ENCODE measurements at regions not wholly inside any gene's neighbourhood (a gene's known extent, or its start where the extent isn't known, plus 50 kb on each side); places are given as distances from the start of the nearest gene placed in this dataset.

DNA sequence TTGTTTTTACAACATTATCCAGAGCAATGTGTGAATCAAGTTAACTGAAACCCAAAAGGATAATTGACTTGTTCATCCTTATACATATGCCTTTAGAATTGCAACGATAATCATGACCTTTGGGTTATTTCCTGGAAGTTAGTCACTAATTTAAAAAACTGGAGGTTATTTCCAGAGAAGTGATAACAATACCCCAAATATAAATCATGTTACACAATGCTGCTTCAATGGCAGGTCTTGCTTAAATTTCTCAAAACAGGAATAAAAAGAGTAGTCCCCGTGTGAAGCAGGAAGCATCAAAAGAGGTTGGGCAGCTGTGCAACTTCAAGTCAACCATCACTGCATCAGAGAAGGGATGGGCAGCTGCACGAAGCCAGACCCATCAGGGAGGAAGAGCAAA, 134.4 kb downstream of the EFNB2 start:
- no peak for TF ChIP-seq NFIC (IDR thresholded peaks at IDR 0.05)
- TF ChIP-seq CEBPB (IDR thresholded peaks at IDR 0.05) = no peak
- no peak for TF ChIP-seq TEAD4 (IDR thresholded peaks at IDR 0.05)
- no peak for TF ChIP-seq RAD21 (IDR thresholded peaks at IDR 0.05; ENCODE audit: low read depth)
- TF ChIP-seq, protein P1, sequence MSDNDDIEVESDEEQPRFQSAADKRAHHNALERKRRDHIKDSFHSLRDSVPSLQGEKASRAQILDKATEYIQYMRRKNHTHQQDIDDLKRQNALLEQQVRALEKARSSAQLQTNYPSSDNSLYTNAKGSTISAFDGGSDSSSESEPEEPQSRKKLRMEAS (IDR thresholded peaks at IDR 0.05) = no peak
- no peak for TF ChIP-seq EGR1 (IDR thresholded peaks at IDR 0.05)
- TF ChIP-seq ZBTB7A (IDR thresholded peaks at IDR 0.05; ENCODE audit: low read depth) = no peak
- no peak for TF ChIP-seq CREB1 (IDR thresholded peaks at IDR 0.05; ENCODE audit: low read depth)
- TF ChIP-seq EP300 (IDR thresholded peaks at IDR 0.05; ENCODE audit: borderline replicate concordance) = no peak
- TF ChIP-seq, protein P2, sequence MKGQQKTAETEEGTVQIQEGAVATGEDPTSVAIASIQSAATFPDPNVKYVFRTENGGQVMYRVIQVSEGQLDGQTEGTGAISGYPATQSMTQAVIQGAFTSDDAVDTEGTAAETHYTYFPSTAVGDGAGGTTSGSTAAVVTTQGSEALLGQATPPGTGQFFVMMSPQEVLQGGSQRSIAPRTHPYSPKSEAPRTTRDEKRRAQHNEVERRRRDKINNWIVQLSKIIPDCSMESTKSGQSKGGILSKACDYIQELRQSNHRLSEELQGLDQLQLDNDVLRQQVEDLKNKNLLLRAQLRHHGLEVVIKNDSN (IDR thresholded peaks at IDR 0.05) = no peak
- no peak for TF ChIP-seq TCF12 (IDR thresholded peaks at IDR 0.05; ENCODE audit: low read depth)

DNA sequence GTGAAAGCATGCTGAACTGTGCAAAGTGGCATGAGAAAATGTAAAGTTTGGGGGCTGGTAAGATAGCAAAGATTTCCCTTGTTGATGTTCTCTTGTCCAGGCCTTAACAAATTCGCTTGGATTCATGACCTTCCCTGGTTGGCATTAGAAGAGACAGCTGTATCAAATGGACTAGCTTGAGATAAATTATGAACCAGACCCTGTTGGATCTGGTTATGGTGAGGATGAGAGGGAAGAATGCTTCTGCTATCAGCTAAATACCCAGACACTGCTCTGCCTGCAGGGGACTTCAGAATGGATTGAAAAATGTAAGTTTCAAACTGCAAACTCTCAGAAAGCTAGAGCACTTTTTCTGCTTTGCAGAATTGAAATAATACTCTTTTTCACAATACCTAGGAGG, 135.2 kb downstream of the EFNB2 start:
- TF ChIP-seq TAF1 (IDR thresholded peaks at IDR 0.05; ENCODE audit: low read depth) = no peak
- no peak for TF ChIP-seq CEBPB (IDR thresholded peaks at IDR 0.05)
- no peak for TF ChIP-seq YY1 (IDR thresholded peaks at IDR 0.05; ENCODE audit: low read depth)
- TF ChIP-seq CREB1 (IDR thresholded peaks at IDR 0.05; ENCODE audit: low read depth) = no peak

DNA sequence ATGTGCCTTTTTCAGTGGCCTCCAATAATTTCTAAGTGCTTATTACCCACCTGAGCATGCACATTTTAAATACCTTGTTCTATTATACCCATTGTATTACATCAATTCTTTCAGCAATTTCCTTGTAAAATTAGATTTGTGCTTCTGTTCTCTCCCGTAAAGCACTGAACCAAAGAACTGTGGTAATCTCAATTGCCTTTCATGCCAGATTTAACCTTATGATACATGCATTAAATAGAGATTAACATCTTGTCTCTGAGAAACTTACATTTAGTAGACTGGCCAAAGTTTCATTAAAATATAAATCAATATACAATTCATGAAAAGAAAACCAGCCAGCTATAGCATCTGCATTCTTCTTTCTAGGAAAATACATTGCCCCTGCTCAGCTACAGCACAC, 137.2 kb downstream of the EFNB2 start:
- TF ChIP-seq EGR1 (IDR thresholded peaks at IDR 0.05) = no peak
- TF ChIP-seq, protein P1 (IDR thresholded peaks at IDR 0.05) = no peak
- no peak for TF ChIP-seq EP300 (IDR thresholded peaks at IDR 0.05; ENCODE audit: borderline replicate concordance)
- TF ChIP-seq TEAD4 (IDR thresholded peaks at IDR 0.05) = no peak
- no peak for TF ChIP-seq ZBTB7A (IDR thresholded peaks at IDR 0.05; ENCODE audit: low read depth)
- TF ChIP-seq CREB1 (IDR thresholded peaks at IDR 0.05; ENCODE audit: low read depth) = no peak
- no peak for TF ChIP-seq TAF1 (IDR thresholded peaks at IDR 0.05; ENCODE audit: low read depth)
- TF ChIP-seq, protein P3, sequence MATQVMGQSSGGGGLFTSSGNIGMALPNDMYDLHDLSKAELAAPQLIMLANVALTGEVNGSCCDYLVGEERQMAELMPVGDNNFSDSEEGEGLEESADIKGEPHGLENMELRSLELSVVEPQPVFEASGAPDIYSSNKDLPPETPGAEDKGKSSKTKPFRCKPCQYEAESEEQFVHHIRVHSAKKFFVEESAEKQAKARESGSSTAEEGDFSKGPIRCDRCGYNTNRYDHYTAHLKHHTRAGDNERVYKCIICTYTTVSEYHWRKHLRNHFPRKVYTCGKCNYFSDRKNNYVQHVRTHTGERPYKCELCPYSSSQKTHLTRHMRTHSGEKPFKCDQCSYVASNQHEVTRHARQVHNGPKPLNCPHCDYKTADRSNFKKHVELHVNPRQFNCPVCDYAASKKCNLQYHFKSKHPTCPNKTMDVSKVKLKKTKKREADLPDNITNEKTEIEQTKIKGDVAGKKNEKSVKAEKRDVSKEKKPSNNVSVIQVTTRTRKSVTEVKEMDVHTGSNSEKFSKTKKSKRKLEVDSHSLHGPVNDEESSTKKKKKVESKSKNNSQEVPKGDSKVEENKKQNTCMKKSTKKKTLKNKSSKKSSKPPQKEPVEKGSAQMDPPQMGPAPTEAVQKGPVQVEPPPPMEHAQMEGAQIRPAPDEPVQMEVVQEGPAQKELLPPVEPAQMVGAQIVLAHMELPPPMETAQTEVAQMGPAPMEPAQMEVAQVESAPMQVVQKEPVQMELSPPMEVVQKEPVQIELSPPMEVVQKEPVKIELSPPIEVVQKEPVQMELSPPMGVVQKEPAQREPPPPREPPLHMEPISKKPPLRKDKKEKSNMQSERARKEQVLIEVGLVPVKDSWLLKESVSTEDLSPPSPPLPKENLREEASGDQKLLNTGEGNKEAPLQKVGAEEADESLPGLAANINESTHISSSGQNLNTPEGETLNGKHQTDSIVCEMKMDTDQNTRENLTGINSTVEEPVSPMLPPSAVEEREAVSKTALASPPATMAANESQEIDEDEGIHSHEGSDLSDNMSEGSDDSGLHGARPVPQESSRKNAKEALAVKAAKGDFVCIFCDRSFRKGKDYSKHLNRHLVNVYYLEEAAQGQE (IDR thresholded peaks at IDR 0.05; ENCODE audit: low read depth) = no peak
- no peak for TF ChIP-seq TCF12 (IDR thresholded peaks at IDR 0.05; ENCODE audit: low read depth)
- TF ChIP-seq CEBPB (IDR thresholded peaks at IDR 0.05) = no peak
- TF ChIP-seq YY1 (IDR thresholded peaks at IDR 0.05; ENCODE audit: low read depth) = no peak
- TF ChIP-seq NFIC (IDR thresholded peaks at IDR 0.05) = no peak
- TF ChIP-seq, protein P2 (IDR thresholded peaks at IDR 0.05) = no peak

DNA sequence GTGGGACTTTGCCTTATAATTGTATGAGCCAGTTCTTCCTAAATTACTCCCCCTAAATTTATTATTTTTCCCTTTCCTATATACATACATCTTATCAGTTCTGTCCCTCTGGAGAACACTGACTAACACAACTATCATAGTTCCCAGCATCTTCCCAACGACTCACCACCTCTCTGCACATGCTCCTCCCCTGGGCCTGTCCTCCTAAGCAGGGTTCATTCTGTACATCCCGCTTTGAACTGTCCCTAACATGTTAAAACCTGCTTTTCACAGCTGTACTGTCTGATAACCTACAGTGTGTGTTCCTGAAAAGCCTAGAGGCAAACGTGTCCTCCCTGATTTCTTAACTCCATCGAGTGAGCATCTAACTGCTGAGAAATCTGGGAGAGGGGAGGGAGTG, 141.7 kb downstream of the EFNB2 start:
- TF ChIP-seq CEBPB (IDR thresholded peaks at IDR 0.05) (no peak), NFIC (IDR thresholded peaks at IDR 0.05) (no peak), CREB1 (IDR thresholded peaks at IDR 0.05; ENCODE audit: low read depth) (no peak)

DNA sequence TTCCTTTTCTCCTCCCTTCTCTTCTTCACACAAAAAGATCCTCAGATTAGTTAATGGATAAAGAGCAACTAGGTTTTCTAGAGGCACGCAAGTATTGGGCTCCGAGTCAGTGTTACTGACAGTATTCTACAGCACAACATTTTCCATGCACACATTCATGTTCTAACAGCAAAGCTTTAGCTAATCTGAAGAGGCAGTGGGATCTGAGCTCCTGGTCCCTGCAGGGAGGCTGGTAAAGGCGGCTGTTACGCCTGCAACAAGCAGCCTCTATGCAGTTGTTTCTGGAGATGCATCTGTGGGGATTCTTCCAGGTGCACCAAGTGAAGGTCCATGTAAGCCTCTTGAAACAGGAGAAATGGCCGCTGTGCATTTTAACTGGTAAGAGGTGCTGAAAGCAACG, 143.8 kb downstream of the EFNB2 start:
- TF ChIP-seq RAD21 (IDR thresholded peaks at IDR 0.05; ENCODE audit: low read depth) = no peak
- TF ChIP-seq, protein P3 (IDR thresholded peaks at IDR 0.05; ENCODE audit: low read depth) = no peak
- TF ChIP-seq, protein P2 (IDR thresholded peaks at IDR 0.05) = no peak
- TF ChIP-seq EP300 (IDR thresholded peaks at IDR 0.05; ENCODE audit: borderline replicate concordance) = no peak

DNA sequence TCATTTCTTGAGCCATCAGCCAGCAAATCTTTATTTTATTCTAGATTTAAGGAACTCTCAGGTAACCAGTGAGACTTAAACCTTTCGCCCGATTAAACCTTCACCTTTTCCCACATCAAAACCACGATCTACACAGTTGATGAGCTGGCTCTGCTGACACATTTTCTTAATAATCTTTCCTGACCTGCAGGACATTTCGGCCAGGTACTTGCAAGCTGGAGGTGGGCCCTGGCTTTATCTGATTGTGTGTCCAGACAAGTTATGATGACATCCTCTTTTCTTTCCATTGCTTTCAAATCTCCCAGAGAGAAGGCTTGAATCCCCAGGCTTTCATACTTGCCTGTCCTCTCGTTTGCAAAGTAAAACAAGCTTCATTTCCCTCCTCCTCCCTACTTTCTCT, 144.2 kb downstream of the EFNB2 start:
- no peak for TF ChIP-seq CEBPB (IDR thresholded peaks at IDR 0.05)
- TF ChIP-seq RAD21 (IDR thresholded peaks at IDR 0.05; ENCODE audit: low read depth) = no peak
- TF ChIP-seq, protein P1 (IDR thresholded peaks at IDR 0.05) = no peak
- TF ChIP-seq FOXM1 (IDR thresholded peaks at IDR 0.05; ENCODE audit: borderline replicate concordance, low read depth) = no peak

DNA sequence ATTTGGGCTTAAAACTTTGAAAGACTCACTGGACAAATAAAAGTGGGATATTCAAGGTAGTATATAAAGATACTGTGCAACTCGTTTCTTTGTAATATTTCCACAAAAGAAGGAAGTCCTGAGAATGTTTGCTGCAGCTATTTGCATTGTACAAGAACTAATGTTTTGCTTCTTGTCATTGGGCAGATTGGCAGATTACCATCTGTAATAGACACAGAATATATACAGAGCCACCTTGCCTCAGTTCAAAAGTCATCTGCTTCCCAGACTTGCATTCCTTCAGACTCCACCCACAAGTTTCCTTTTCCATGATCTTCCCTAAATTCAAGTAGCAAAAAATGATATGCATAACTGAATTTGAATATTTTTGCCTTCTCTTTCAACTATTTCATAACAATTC, 145.1 kb downstream of the EFNB2 start:
- TF ChIP-seq EGR1 (IDR thresholded peaks at IDR 0.05) (no peak), FOXM1 (IDR thresholded peaks at IDR 0.05; ENCODE audit: borderline replicate concordance, low read depth) (no peak), ZBTB7A (IDR thresholded peaks at IDR 0.05; ENCODE audit: low read depth) (no peak), TEAD4 (IDR thresholded peaks at IDR 0.05) (no peak)
- TF ChIP-seq, protein P3 (IDR thresholded peaks at IDR 0.05; ENCODE audit: low read depth) = no peak
- TF ChIP-seq, protein P2 (IDR thresholded peaks at IDR 0.05) = no peak
